GM12878 (cell line): ENCODE measurements at regions not wholly inside any gene's neighbourhood (a gene's known extent, or its start where the extent isn't known, plus 50 kb on each side); places are given as distances from the start of the nearest gene placed in this dataset.
A peak's percentile ranks its signal among the peaks of the same experiment; 100 is the strongest.

Experiments
- ATF2 ChIP-seq: IDR thresholded peaks from 2 replicates; pipeline ENCODE4 v1.6.1; 2012; ENCODE audit warnings: low read length, inconsistent platforms
- ATF3 ChIP-seq: IDR thresholded peaks from 2 replicates; pipeline ENCODE4 v1.6.1; 2011; ENCODE audit warnings: low read depth, mild to moderate bottlenecking, low read length, moderate library complexity, borderline replicate concordance; ENCODE audit errors: extremely low read depth
- CREB1 ChIP-seq: IDR thresholded peaks from 2 replicates; pipeline ENCODE4 v1.6.1; 2012; ENCODE audit warnings: low read depth, mild to moderate bottlenecking, inconsistent platforms
- EP300 ChIP-seq, 2 experiments: fragments of 150-350 bp in 1 of 2; IDR thresholded peaks; 2 replicates each; pipeline ENCODE4 v1.6.1; 2011 to 2012; ENCODE audit warnings: low read depth in 2 of 2, low read length in 2 of 2, borderline replicate concordance in 1 of 2, improper control_type of control experiment in 1 of 2, inconsistent platforms in 1 of 2; ENCODE audit not compliant: control insufficient read depth in 1 of 2
- ETV6 ChIP-seq, 2 experiments: fragments of 450-650 bp in 1 of 2; IDR thresholded peaks in 1 of 2; conservative IDR thresholded peaks in 1 of 2; 2 replicates each; pipeline ENCODE4 v1.6.1; 2014; ENCODE audit warnings: antibody characterized with exemption in 1 of 2, borderline replicate concordance in 1 of 2, low read depth in 1 of 2, mild to moderate bottlenecking in 1 of 2, moderate library complexity in 1 of 2
- HCFC1 ChIP-seq: fragments of 150-350 bp; IDR thresholded peaks from 2 replicates; pipeline ENCODE4 v1.6.1; 2014; ENCODE audit warnings: low read length
- JUNB ChIP-seq: IDR thresholded peaks from 2 replicates; pipeline ENCODE4 v1.6.1; 2016; ENCODE audit warnings: antibody characterized with exemption, mild to moderate bottlenecking
- MEF2B ChIP-seq: fragments of 450-650 bp; IDR thresholded peaks from 2 replicates; pipeline ENCODE4 v1.6.1; 2018; ENCODE audit warnings: mild to moderate bottlenecking, moderate library complexity; ENCODE audit not compliant: partially characterized antibody, poor library complexity, severe bottlenecking
- MTA2 ChIP-seq: fragments of 450-650 bp; IDR thresholded peaks from 2 replicates; pipeline ENCODE4 v1.6.1; 2016; ENCODE audit warnings: low read depth, mild to moderate bottlenecking, moderate library complexity
- MXI1 ChIP-seq: fragments of 150-350 bp; IDR thresholded peaks from 2 replicates; pipeline ENCODE4 v1.6.1; 2011; ENCODE audit warnings: low read depth, mild to moderate bottlenecking, inconsistent platforms, low read length, improper control_type of control experiment
- NFYA ChIP-seq: IDR thresholded peaks from 2 replicates; pipeline ENCODE4 v1.6.1; 2011; ENCODE audit warnings: low read depth, mild to moderate bottlenecking, low read length, improper control_type of control experiment, borderline replicate concordance
- PAX8 ChIP-seq: fragments of 450-650 bp; IDR thresholded peaks from 2 replicates; pipeline ENCODE4 v1.6.1; 2017; ENCODE audit warnings: mild to moderate bottlenecking, moderate library complexity
- PBX3 ChIP-seq: IDR thresholded peaks from 2 replicates; pipeline ENCODE4 v1.6.1; 2011; ENCODE audit warnings: mild to moderate bottlenecking, low read depth, low read length, moderate library complexity; ENCODE audit not compliant: insufficient replicate concordance
- PML ChIP-seq: IDR thresholded peaks from 2 replicates; pipeline ENCODE4 v1.6.1; 2012; ENCODE audit warnings: low read length, inconsistent platforms
- POLR2A ChIP-seq: IDR thresholded peaks from 2 replicates; pipeline ENCODE4 v1.6.1; 2011; ENCODE audit warnings: low read depth, mild to moderate bottlenecking, low read length
- POLR2AphosphoS2 ChIP-seq: IDR thresholded peaks from 2 replicates; pipeline ENCODE4 v1.6.1; 2011; ENCODE audit warnings: low read depth, mild to moderate bottlenecking, low read length, improper control_type of control experiment, moderate library complexity
- POU2F2 ChIP-seq: IDR thresholded peaks from 3 replicates; pipeline ENCODE4 v1.6.1; 2011; ENCODE audit warnings: low read depth, mild to moderate bottlenecking, low read length, borderline replicate concordance
- RAD51 ChIP-seq: fragments of 450-650 bp; IDR thresholded peaks from 2 replicates; pipeline ENCODE4 v1.6.1; 2016; ENCODE audit warnings: moderate library complexity, mild to moderate bottlenecking, inconsistent platforms
- RB1 ChIP-seq: fragments of 450-650 bp; formaldehyde crosslinking; IDR thresholded peaks from 2 replicates; pipeline ENCODE4 v1.6.1; 2017; ENCODE audit warnings: mild to moderate bottlenecking, borderline replicate concordance
- REST ChIP-seq: IDR thresholded peaks from 2 replicates; pipeline ENCODE4 v1.6.1; 2012; ENCODE audit warnings: mild to moderate bottlenecking, low read depth, low read length
- SIX5 ChIP-seq: IDR thresholded peaks from 2 replicates; pipeline ENCODE4 v1.6.1; 2011; ENCODE audit warnings: mild to moderate bottlenecking, low read depth, low read length, moderate library complexity; ENCODE audit not compliant: severe bottlenecking
- STAT1 ChIP-seq: fragments of 450-650 bp; conservative IDR thresholded peaks from 2 replicates; pipeline ENCODE4 v1.6.1; 2014; ENCODE audit warnings: antibody characterized with exemption, mild to moderate bottlenecking
- TAF1 ChIP-seq: IDR thresholded peaks from 2 replicates; pipeline ENCODE4 v1.6.1; 2011; ENCODE audit warnings: mild to moderate bottlenecking, low read depth, low read length, borderline replicate concordance
- TCF3 ChIP-seq: IDR thresholded peaks from 2 replicates; pipeline ENCODE4 v1.6.1; 2012; ENCODE audit warnings: low read depth, mild to moderate bottlenecking, low read length, borderline replicate concordance; ENCODE audit not compliant: insufficient read depth

- TF ChIP-seq PBX3, result no peak
- TF ChIP-seq JUNB, result no peak; the same call in 1 of the 2 replicates
- no peak for TF ChIP-seq ATF3
- TF ChIP-seq TAF1, result peak; percentile 36; the same call in 1 of the 2 replicates
- TF ChIP-seq RAD51, result peak; percentile 37; the same call in 1 of the 2 replicates
- TF ChIP-seq SIX5, result no peak
- peak; percentile 40; the same call in 1 of the 2 replicates for TF ChIP-seq MXI1
- TF ChIP-seq CREB1, result no peak
- TF ChIP-seq REST, result no peak
- TF ChIP-seq PML, result no peak
- TF ChIP-seq POLR2AphosphoS2, result no peak
- peak; percentile 87 for TF ChIP-seq PAX8
- peak in 1 of 2 experiments; percentile 40; a peak in 1 of 4 replicates for TF ChIP-seq EP300 (IDR thresholded peaks at IDR 0.05; ENCODE audit: borderline replicate concordance in 1 of 2, control insufficient read depth in 1 of 2, low read depth in 2 of 2, low read length in 2 of 2)
- no peak for TF ChIP-seq HCFC1
- TF ChIP-seq STAT1, result no peak
- TF ChIP-seq POU2F2, result no peak
- no peak for TF ChIP-seq TCF3
- peak; percentile 49; the same call in 1 of the 2 replicates for TF ChIP-seq ATF2
- TF ChIP-seq MTA2, result peak; percentile 81
- no peak for TF ChIP-seq RB1
- no peak for TF ChIP-seq NFYA
- TF ChIP-seq MEF2B, result no peak
- TF ChIP-seq ETV6 (conservative IDR thresholded peaks at IDR 0.05 in 1 of 2, IDR thresholded peaks at IDR 0.05 in 1 of 2; ENCODE audit: borderline replicate concordance in 1 of 2, low read depth in 1 of 2), result no peak
- no peak for TF ChIP-seq POLR2A
Observed at GRCh38 chr2:64766841-64767669, 113.3 kb upstream of the SERTAD2 start (continued).
